IMR-90 (cell line): ENCODE measurements at regions not wholly inside any gene's neighbourhood (a gene's known extent, or its start where the extent isn't known, plus 50 kb on each side); places are given as distances from the start of the nearest gene placed in this dataset.

ENCODE experiments used
- BHLHE40 ChIP-seq: fragments of 150-350 bp; IDR thresholded peaks from 2 replicates; pipeline ENCODE4 v1.6.1; 2016; ENCODE audit warnings: mild to moderate bottlenecking, low read depth, low read length
- CEBPB ChIP-seq: IDR thresholded peaks from 2 replicates; pipeline ENCODE4 v1.6.1; 2012; ENCODE audit warnings: low read depth, low read length, improper control_type of control experiment
- FOS ChIP-seq: fragments of 150-350 bp; IDR thresholded peaks from 2 replicates; pipeline ENCODE4 v1.6.1; 2016; ENCODE audit warnings: low read depth, low read length
- MAFK ChIP-seq: IDR thresholded peaks from 2 replicates; pipeline ENCODE4 v1.6.1; 2012; ENCODE audit warnings: low read depth, low read length, improper control_type of control experiment
- POLR2A ChIP-seq: IDR thresholded peaks from 2 replicates; pipeline ENCODE4 v1.6.1; 2012; ENCODE audit warnings: mild to moderate bottlenecking, low read depth, low read length
- RAD21 ChIP-seq: IDR thresholded peaks from 2 replicates; pipeline ENCODE4 v1.6.1; 2012; ENCODE audit warnings: low read length, improper control_type of control experiment
- RCOR1 ChIP-seq: IDR thresholded peaks from 2 replicates; pipeline ENCODE4 v1.6.1; 2012; ENCODE audit warnings: mild to moderate bottlenecking, low read length, improper control_type of control experiment; ENCODE audit not compliant: insufficient replicate concordance
- SMC3 ChIP-seq: fragments of 150-350 bp; IDR thresholded peaks from 2 replicates; pipeline ENCODE4 v1.6.1; 2016; ENCODE audit warnings: low read depth, mild to moderate bottlenecking, antibody characterized with exemption, low read length, moderate library complexity
- TF ChIP-seq, protein P1 (sequence below): conservative IDR thresholded peaks from 2 replicates; pipeline ENCODE4 v1.5.1; 2012; ENCODE audit warnings: mild to moderate bottlenecking, low read depth, low read length, improper control_type of control experiment
- TF ChIP-seq, protein P2 (sequence below): fragments of 150-350 bp; IDR thresholded peaks from 2 replicates; pipeline ENCODE4 v1.6.1; 2016; ENCODE audit warnings: low read depth, mild to moderate bottlenecking, low read length, moderate library complexity, borderline replicate concordance

DNA sequence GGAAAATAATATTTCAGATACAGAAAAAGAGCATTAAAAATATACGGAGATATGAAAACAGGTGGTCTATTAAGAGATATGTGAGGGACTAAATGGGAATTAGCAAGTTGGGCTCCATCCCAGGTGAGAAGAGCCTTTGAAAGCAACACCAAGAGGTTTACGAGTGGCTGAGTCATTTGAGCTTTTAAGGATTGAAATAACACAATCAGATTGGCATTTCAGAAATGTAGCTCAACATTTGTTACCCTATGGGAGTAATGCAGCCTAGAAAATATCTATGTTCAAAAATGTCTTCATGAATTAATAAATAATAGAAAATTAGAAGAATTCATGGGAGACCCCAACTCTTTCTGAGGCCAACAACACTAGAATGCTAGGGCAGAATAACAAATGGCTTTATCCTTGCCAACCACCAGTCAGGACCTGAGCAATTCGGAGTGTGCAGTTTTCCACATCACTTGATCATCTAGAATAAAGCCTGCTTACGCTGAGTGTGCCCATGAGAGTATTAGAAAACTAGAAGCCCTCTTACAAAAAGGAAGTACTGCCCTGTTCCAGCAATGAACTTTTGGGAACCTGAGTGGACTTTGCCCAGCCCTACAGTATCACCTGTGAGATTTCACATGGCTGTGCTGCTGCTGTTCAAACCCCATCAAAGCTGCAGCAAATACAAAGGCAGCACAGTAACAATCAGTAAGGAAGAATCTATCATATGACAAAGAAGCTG lies 538.0 kb upstream of the CAMK1G start:
- TF ChIP-seq RAD21 (no peak), BHLHE40 (no peak), RCOR1 (no peak), MAFK (no peak), CEBPB (no peak), POLR2A (no peak), FOS (no peak), SMC3 (no peak)
- TF ChIP-seq, protein P1, sequence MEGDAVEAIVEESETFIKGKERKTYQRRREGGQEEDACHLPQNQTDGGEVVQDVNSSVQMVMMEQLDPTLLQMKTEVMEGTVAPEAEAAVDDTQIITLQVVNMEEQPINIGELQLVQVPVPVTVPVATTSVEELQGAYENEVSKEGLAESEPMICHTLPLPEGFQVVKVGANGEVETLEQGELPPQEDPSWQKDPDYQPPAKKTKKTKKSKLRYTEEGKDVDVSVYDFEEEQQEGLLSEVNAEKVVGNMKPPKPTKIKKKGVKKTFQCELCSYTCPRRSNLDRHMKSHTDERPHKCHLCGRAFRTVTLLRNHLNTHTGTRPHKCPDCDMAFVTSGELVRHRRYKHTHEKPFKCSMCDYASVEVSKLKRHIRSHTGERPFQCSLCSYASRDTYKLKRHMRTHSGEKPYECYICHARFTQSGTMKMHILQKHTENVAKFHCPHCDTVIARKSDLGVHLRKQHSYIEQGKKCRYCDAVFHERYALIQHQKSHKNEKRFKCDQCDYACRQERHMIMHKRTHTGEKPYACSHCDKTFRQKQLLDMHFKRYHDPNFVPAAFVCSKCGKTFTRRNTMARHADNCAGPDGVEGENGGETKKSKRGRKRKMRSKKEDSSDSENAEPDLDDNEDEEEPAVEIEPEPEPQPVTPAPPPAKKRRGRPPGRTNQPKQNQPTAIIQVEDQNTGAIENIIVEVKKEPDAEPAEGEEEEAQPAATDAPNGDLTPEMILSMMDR = no peak
- TF ChIP-seq, protein P2, sequence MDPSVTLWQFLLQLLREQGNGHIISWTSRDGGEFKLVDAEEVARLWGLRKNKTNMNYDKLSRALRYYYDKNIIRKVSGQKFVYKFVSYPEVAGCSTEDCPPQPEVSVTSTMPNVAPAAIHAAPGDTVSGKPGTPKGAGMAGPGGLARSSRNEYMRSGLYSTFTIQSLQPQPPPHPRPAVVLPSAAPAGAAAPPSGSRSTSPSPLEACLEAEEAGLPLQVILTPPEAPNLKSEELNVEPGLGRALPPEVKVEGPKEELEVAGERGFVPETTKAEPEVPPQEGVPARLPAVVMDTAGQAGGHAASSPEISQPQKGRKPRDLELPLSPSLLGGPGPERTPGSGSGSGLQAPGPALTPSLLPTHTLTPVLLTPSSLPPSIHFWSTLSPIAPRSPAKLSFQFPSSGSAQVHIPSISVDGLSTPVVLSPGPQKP = no peak
